H1 (cell line): ENCODE measurements at regions not wholly inside any gene's neighbourhood (a gene's known extent, or its start where the extent isn't known, plus 50 kb on each side); places are given as distances from the start of the nearest gene placed in this dataset.

Experiments
- EP300 ChIP-seq, 2 experiments: IDR thresholded peaks; 1 replicate in 1 of 2; 2 replicates in 1 of 2; pipeline ENCODE4 v1.6.1; 2011 to 2012; ENCODE audit warnings: low read depth in 2 of 2, low read length in 2 of 2, mild to moderate bottlenecking in 2 of 2, borderline replicate concordance in 1 of 2, inconsistent platforms in 1 of 2, moderate library complexity in 1 of 2
- FOSL1 ChIP-seq: IDR thresholded peaks from 2 replicates; pipeline ENCODE4 v1.6.1; 2011; ENCODE audit warnings: mild to moderate bottlenecking, low read depth, low read length, moderate library complexity; ENCODE audit not compliant: insufficient read depth
- JUND ChIP-seq: IDR thresholded peaks from 2 replicates; pipeline ENCODE4 v1.6.1; 2011; ENCODE audit warnings: mild to moderate bottlenecking, improper control_type of control experiment, low read length
- NANOG ChIP-seq: IDR thresholded peaks from 2 replicates; pipeline ENCODE4 v1.6.1; 2011; ENCODE audit warnings: low read length, low read depth, mild to moderate bottlenecking, inconsistent platforms; ENCODE audit not compliant: insufficient read depth, poor library complexity, severe bottlenecking
- TCF12 ChIP-seq: IDR thresholded peaks from 2 replicates; pipeline ENCODE4 v1.6.1; 2011; ENCODE audit warnings: low read depth, mild to moderate bottlenecking, low read length

- no peak for TF ChIP-seq NANOG
- TF ChIP-seq JUND = no peak
- TF ChIP-seq FOSL1 = no peak
- TF ChIP-seq EP300 (IDR thresholded peaks at IDR 0.05; ENCODE audit: borderline replicate concordance in 1 of 2, low read depth in 2 of 2, low read length in 2 of 2) = no peak
- no peak for TF ChIP-seq TCF12
- TF ChIP-seq, all 59 proteins: peak for 0
These were observed 456.1 kb downstream of the AEBP2 start (continued) for GRCh38 chr12:19895246-19896020.
